GM18519 (cell line): ENCODE measurements at regions not wholly inside any gene's neighbourhood (a gene's known extent, or its start where the extent isn't known, plus 50 kb on each side); places are given as distances from the start of the nearest gene placed in this dataset.

Experiments used
- ATAC-seq: cut with Tn5 transposase; IDR thresholded peaks from one replicate; pipeline ENCODE4 v1.9.1; 2021; ENCODE audit warnings: mild to moderate bottlenecking, moderate library complexity; ENCODE audit not compliant: unreplicated experiment, low FRiP score

DNA sequence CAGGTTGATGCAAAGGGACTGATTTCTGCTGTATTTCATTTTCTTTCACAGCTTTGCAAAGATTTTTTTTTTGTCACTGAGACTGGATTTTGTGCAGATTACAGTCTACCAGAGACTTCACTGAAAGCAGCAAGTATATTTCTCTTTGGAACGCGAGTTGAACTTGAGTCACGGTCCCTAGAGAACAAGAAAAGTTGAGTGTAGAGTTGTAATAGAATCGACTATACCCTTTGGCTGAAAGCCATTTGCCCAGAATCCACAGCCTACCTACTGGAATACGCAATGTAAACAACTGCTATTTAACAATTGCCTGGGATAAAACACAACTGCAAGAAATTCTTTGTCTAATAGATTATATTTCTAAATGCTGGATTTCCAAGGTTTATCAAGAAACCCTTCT, 520.6 kb downstream of the HDGFL1 start:
- no peak for ATAC-seq

DNA sequence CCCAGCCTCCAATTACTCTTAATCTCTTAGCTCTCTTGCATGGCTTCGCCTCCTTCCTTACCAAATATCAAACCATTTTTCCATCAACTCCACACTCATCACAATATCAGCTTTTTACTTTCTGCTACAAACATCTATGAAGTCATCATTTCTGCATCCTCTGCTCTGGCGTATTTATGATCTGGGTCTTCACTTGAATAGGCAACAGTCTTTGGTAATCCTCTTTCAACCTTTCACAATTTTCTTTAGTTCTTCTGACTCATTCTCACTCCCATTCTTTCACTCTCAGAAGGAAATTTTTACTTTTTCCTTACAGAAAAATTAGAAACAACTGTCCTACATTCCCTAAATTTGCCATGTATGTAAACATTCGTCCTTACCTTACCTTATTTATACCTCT, 522.4 kb downstream of the HDGFL1 start:
- ATAC-seq, result no peak

DNA sequence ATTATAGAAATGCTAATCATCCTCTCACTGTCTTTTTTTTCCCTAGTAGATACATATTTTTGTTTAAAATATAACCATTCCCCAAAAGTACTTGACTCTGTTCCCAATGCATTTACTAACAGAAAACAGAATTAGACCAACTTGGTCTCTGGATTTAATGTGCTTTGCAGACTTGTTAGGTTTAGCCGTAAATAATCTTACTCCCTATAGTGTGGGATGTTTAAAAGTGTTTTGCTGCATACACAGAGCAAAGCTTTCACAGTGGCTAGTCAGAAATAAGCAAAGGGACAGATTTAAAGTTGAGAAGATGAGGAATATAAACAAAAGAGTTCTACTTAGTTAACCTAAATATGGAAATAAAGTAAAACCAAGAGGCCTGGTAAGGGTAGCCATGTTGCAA, 527.5 kb downstream of the HDGFL1 start:
- no peak for ATAC-seq

DNA sequence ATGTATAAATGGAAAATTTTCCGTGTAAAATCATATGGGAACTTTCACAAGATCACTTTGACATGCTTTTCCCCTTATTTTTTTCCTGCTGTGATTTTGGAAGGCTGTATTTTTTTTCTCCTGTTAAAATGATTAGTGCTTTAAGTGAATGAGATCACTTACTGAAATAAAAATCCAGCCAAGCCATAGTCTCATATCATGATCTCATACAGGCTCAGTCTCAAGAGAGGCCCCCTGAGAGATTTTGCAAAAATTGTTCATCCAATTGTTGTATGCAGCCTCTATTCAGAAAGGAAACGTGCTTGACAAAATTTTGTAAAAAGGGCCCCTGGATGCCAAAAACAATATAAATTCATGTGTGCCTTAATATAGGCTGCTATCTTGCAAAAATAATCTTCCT, 528.2 kb downstream of the HDGFL1 start:
- ATAC-seq, result no peak

DNA sequence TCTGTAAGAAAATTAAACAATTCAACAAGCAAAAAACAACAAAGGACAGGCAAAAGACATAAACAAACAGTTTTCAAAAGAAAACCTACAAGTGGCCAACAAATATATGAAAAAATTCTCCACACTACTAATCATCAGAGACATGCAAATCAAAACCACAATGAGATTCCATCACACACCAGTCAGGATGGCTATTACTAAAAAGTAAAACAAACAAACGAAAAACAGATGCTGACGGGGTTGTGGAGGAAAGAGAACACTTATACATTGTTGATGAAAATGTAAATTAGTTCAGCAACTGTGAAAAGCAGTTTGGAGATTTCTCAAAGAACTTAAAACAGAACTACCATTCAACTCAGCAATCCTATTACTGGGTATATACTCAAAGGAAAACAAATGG, 537.6 kb downstream of the HDGFL1 start:
- ATAC-seq, result no peak

DNA sequence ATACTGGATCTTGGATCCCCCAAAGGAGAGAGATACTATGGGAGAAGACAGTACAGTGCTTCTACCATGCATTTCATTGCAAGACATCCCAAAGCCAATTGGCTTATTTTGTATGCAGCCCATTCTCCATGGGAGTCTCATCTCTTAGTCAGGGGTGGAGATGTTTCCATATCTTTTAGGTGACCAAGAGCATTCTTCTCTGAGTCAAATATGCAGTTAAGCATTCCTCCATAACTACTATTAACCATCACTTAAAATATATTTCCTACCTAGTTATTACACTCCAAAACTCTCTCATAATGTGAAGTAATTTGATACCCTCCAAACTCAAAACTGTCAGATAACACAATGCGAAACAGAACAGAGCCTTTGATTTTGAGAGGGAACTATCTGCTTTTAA, 542.6 kb downstream of the HDGFL1 start:
- ATAC-seq, result no peak

DNA sequence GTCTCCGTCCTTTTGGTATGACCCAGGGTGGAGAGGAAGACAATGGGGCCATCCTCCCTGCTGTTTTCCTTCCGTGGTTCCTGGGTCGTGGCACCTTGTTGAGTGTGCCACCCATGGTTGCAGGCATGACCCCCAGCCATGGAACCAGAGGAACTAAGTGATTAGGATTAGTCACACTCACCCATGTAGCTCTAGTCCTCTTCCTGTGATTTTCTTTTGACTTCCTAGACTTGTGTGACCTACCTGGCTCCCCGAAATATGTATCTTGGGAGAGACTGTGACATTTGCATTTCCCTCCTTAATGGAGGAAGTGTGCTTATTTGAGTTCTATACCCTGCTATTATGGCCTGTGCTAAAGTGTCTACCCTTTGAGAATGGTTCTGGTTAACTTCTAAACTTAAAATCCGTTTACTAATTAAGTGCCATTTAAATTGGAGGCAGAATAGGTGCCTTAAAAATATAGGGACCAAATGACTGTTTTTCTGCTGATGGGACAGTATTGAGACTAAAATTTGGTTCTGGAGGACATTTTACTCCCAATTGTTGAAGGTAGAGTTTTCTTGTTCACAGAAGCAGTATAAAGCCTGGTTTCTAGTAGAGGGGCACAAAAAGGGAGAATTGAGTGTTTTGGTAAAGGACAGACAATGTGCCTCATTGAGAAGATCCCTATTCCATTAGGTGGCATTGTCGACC, 545.6 kb downstream of the HDGFL1 start:
- ATAC-seq, result no peak

DNA sequence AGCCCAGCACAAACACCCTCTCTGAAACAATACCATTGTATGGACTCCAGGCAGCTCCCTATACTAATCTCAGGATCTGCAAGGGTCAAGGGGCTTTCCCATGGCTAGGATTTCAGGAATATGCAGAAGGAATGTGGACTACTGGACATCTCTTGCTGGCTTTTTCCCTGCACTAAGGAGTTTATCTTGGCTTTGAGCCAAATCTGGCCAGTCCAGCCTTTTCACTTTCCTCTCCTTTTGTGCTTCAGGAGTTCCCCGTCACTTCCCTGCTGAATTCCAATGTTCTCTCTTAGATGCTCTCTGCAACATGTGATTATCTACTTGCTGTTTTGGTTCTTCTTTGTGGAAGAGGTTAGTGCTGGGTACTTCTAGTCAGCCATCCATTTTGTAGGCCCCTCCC, 568.2 kb downstream of the HDGFL1 start:
- ATAC-seq, result no peak

DNA sequence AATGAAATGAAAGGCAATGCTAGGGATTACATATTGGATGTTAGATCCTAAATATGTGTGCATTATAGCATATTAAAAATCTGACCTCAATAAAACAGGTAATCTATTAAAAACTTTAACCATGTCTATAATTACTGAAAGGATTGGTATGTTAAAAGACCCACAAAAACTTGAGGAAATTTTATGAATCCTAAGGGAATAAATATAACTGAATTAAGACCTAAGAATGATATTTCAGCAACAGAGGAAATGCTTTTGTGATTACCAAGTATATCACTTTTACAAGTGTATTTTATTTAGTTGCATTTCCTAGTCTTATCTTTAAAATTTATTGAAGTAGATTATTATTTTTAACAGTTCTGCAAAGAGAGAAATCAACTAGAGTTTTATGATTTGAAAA, 571.5 kb downstream of the HDGFL1 start:
- ATAC-seq, result no peak

DNA sequence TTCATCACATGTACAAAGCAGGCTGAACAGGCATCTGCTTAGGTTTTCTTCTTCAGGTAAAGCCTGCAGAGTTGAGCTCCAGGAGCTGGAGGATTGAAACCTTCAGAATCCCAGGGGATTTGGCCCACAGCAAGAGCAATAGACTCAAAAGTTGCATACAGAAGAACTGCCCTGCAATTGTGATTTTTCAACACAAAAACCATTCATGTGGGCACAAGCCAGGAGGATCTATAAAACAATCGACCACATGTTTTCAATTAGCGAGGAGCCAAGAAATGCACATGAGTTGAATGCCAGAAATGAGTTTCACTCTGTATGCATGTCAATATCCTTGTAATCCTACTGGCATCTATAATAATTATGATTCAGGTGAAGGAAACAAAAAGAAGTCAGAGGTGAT, 576.4 kb downstream of the HDGFL1 start:
- no peak for ATAC-seq

DNA sequence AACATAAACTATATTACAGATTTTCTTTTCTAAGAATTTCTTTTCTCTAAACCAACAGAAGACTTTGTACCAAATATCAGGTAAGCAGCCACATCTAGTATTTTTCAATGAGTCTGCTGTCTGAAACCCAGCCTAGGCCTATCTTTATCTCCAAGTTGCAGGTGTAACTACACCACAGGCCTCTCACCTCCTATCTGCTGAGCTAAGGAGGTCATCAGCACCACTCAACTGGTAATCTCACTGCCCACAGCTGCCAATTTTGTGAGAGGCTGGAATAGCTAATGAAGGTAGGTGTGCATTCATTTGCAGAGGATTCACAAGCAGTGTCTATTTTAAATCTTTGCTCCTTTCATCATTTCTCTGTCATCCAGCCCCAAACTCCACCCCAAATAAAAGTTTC, 584.8 kb downstream of the HDGFL1 start:
- ATAC-seq, result no peak

DNA sequence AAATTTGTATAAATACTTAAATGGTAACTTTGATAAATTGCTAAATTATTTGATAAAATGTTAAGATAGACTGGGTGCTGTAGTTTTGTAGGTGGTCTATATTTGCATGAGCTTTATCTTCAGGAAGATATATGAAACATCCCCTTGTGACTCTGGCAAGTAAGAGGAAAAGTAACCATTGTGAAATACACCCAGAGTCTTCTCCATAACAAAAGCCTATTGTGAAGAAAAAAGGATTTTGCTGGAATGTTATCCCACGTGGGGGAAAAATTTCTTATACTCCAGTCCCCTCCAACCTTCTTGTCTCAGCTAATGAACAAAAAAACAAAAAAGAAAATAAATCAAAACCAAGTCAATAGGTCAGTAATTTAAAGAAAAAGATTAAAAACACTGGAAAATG, 600.7 kb downstream of the HDGFL1 start:
- no peak for ATAC-seq

DNA sequence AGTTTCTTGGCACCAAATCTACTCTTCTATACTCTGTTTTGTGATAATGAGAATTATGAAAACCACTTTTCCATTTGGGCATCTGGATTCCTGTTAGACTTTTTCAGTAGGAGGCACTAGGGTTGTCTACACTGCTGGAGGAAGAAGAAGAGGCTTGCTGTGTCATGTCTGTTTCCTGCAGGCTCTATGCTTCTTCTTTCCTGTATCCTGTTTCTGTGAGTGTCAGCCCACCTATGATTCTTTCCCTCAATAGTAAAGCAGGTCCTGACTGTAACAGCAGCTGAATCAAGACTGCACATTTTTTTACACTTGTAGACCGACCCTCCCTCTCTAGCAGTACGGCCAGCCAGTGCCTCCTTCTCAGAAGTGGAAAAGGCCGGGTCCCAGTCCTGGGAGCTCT, 603.9 kb downstream of the HDGFL1 start:
- no peak for ATAC-seq

DNA sequence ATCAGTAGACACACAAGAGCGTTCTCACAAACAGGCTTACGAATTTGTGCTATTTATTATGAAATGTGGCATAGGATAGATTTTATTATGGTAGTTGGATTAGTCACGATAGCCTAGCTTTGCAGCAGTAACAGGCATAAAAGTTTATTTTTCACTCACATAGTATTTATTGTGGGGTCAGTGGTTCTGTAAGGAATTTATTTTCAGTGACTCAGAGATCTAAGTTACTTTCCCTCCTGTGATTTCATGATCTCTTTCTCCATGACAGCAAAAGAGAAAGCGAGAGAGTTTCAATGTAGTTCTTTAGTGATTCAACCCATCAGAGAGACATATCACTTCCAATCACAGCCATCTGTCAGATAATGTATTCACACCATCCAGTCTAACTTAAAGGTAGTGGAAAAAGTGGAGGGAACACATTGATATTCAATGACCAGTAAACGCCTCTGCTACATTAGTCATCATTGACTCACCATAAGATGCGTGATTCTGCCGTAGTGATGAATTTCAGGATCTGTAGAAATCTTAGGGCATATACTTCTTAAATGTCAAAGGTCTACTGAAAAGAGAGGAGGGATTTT, 605.5 kb downstream of the HDGFL1 start:
- ATAC-seq, result no peak

DNA sequence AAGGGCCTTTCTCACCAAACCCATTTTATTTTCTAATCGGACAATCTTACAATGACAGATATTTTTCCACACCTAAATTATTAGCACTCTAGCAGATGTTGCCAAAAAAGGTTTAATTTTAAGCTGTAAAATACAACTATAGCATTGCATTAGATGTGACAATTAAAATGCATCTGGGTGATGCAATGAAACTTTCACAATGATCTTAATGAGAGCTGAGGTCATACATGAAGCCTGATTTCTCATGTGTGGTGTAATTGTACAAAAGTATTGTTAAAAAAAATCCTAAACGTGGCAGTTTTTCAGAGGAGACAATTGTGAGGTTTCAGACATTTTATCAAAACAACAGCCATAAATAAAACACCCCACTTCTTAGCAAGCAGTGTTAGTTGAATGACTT, 606.0 kb downstream of the HDGFL1 start:
- no peak for ATAC-seq

DNA sequence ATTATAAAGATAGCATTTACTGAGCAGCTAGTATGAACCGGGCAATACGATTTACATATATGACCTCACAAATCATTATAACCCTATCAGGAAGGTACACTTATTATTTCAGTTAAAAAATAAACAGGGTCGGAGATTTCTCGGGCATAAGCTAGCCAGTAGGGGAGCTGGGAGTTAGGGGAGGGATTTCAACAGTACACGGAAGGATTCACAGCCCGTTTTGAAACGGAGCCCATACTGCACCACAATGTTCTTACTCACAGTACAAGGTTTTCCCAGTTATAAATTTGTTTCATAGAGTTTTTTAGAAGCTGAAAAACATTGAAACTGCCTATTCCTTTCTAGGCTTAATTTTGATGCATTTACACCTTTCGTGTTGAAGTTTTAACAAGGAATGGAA, 607.1 kb downstream of the HDGFL1 start:
- no peak for ATAC-seq

DNA sequence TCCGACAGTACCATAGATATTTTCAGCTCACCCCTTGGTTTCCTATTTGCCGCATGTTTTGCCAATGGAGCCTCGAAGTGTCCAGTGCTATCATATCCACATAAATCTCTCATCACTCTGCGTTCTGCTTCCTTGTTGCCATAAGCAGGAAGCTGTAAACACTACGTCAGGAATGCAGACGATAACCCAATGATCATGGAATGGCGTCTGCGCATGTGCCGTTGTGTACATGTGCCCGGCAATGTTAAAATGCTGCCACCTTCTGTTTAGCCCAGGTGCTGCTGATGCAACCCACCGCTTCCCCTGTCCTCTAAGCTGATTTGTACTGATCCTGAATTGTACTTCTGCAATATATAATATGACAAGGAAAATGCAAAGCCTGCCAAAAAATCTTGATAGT, 607.5 kb downstream of the HDGFL1 start:
- no peak for ATAC-seq

DNA sequence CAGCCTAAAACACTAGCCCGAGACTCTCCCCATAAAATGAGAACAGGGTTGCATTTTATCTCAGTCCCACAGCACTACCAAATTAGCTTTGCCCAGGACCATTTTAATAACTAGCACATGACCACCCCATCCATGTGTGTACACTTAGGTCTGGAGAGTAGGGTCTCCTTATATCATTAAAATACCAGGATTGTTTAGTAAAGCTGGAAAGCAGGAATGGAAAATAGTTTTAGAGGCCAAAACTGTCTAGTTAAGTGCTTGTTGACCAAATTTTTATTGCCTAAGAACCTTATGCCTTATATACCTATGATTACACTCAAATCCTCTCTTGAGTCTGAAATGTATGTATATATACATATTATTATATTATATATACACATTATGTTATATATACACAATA, 608.4 kb downstream of the HDGFL1 start:
- no peak for ATAC-seq

DNA sequence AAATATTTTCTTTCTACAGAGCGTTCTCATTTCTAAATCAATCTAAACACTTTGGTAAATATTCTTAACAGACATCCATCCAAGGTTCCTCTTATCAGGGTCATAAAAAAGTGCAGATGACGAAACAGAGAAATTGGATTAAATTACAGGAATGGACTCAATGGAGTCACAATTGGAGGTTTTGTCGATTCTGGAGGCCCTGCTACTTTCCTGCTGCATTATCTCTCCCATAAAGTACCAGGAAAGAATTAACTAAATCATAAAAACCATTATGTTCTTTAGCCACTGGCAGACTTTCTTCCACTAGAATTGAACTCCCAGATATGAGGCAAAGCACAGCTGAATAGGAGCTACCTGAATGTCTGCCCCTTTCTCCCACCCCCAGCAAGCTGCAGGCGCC, 610.6 kb downstream of the HDGFL1 start:
- no peak for ATAC-seq

DNA sequence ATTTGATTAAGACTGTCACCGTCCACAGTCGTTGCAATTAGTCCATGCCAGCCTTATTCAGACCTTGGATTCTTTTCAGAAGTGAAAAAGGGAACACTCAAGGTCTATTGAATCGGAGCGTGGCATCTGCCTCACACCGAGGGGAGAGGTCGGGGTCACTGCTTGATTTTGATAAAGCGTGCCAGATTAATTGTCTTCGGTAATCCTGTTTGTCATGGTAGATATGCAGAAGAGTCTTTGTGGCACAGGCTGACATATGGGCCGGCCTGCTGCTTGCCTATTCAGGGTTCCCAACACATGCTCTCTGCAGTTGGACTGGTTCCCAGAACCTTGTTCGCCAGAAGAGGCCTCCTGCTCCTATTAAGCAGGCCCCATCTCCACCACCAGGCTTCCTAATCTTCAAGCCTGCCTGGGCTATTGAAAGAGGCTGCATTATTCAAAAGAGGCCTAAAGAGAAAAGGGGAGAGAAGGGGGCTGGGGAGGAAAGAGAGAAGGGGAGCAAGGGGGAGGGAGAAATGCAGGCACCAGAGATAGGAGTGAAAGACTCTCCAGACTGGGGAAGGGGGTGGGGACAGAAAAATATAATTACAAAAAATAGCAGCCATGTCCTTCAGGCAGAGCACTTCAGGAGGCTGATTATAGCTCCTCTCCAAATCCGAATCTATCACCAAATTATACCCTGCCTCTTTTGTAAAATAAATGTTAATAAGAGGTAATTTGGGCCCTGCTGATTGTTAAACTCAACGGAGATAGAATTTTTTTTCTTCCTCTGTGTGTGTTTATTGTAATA, 611.3 kb downstream of the HDGFL1 start:
- ATAC-seq, result no peak

DNA sequence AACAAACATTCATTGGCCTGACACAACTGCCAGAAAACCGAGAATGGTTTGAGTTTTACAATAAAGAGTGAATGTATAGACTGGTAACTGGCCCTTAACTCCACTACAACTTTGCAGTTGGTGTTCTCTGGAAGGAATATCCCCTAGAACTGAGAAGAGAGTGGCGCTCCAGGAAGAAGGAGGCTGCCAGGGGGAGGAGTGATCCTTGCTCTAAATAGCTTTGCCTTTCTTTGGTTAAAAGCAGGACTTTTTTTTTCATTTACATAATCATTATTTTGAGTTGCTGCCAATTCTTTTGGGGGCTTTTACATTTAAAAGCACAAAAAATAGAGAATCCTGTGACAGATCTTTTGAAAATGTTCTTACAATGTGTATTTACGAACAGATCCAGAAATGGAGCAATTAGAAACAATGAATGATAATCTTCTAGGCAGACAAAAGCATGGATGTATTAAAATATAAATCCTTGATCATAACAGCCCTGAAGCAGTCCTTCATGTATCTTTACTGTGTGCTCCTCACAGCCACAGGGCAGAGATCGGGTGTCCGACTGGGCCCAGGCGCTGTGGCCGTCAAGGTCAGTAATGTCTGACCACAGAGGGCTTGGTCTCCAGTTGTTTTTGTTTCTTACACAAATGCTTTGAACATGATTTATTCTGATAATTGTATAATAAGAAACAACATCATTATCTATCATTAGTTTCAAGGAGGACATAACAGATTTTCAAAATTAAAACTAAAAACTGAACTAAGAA, 612.2 kb downstream of the HDGFL1 start:
- no peak for ATAC-seq
